HCT116 (cell line): ENCODE measurements at regions not wholly inside any gene's neighbourhood (a gene's known extent, or its start where the extent isn't known, plus 50 kb on each side); places are given as distances from the start of the nearest gene placed in this dataset.

Experiments used
- ATAC-seq: fragments of 200-7000 bp; cut with Tn5 transposase; 2 replicates; pipeline ENCODE4 v1.9.1; 2020; ENCODE audit warnings: mild to moderate bottlenecking, moderate library complexity
- BruUV-seq: library from RNA; stranded (reverse); fragments of 400-500 nt; replicated peaks from 2 replicates; lab custom pipeline; 2021; lab: Mats Ljungman, UMichigan
- CTCF ChIA-PET: fragments of 300-600 bp; sonication (Branson Sonifier 250); formaldehyde crosslinking; loops from one replicate; lab custom pipeline; 2021; ENCODE audit warnings: antibody characterized with exemption; lab: Charles Lee
- POLR2A ChIA-PET: fragments of 300-600, 350-600 bp; sonication (Branson Sonifier 250); formaldehyde crosslinking; loops from one replicate; lab custom pipeline; 2021; ENCODE audit warnings: antibody characterized with exemption; lab: Charles Lee
- RAD21 ChIA-PET, 2 experiments: fragments of 300-600 bp; sonication (Branson Sonifier 250); formaldehyde crosslinking; loops; one replicate each; lab custom pipeline; 2023; ENCODE audit warnings: low total read pairs in 2 of 2; ENCODE audit not compliant: uncharacterized antibody in 2 of 2, unreplicated experiment in 2 of 2, low non-redundant PET in 1 of 2; lab: Charles Lee
- DNase-seq: peaks from one replicate; pipeline ENCODE4 v3.0.0-alpha.2; 2010; ENCODE audit warnings: low read depth, low spot score
- H2AFZ ChIP-seq: fragments of 200-600 bp; shearing (Covaris generic), sonication (generic); 2 replicates; pipeline ENCODE4 v1.6.1; 2017; ENCODE audit warnings: low read depth, mixed run types, mixed read lengths, antibody characterized with exemption, low read length; ENCODE audit not compliant: poor library complexity, severe bottlenecking
- H3K27ac ChIP-seq: 2 replicates; pipeline ENCODE4 v1.5.1; 2012; ENCODE audit warnings: low read depth, low read length
- H3K27me3 ChIP-seq: fragments of 200-600 bp; sonication (generic); 2 replicates; pipeline ENCODE4 v1.6.1; 2016; ENCODE audit warnings: mixed run types, low read length, mixed read lengths; ENCODE audit not compliant: insufficient read depth
- H3K36me3 ChIP-seq, 2 experiments: fragments of 200-500 bp in 1 of 2; fragments of 200-600 bp in 1 of 2; sonication (Bioruptor generic) in 1 of 2; sonication (generic) in 1 of 2; 2 replicates each; pipeline versions ENCODE4 v1.5.1 to v1.6.1; 2014 to 2016; ENCODE audit warnings: low read length in 2 of 2, inconsistent platforms in 1 of 2, mixed read lengths in 1 of 2, mixed run types in 1 of 2; ENCODE audit not compliant: insufficient read depth in 2 of 2, control insufficient read depth in 1 of 2
- H3K4me1 ChIP-seq, 2 experiments: fragments of 200-600 bp in 1 of 2; sonication (generic) in 1 of 2; 2 replicates each; pipeline versions ENCODE4 v1.5.1 to v1.6.1; 2012 to 2017; ENCODE audit warnings: low read length in 2 of 2, inconsistent platforms in 1 of 2, mild to moderate bottlenecking in 1 of 2, mixed read lengths in 1 of 2, mixed run types in 1 of 2, moderate library complexity in 1 of 2; ENCODE audit not compliant: insufficient read depth in 2 of 2, control insufficient read depth in 1 of 2
- H3K4me2 ChIP-seq: fragments of 200-600 bp; sonication (generic); 2 replicates; pipeline ENCODE4 v1.6.1; 2017; ENCODE audit warnings: mixed run types, low read length, mixed read lengths
- H3K4me3 ChIP-seq, 2 experiments: fragments of 200-600 bp in 1 of 2; sonication (generic) in 1 of 2; replicated peaks in 1 of 2; 2 replicates each; pipeline ENCODE4 v1.5.1; 2011 to 2016; ENCODE audit warnings: low read length in 2 of 2, control low read depth in 1 of 2, low read depth in 1 of 2, mild to moderate bottlenecking in 1 of 2, mixed read lengths in 1 of 2, mixed run types in 1 of 2
- H3K79me2 ChIP-seq: fragments of 200-600 bp; sonication (generic); 2 replicates; pipeline ENCODE4 v1.6.1; 2017; ENCODE audit warnings: mild to moderate bottlenecking, mixed run types, low read length, moderate library complexity, mixed read lengths; ENCODE audit not compliant: insufficient read depth
- H3K9ac ChIP-seq: fragments of 200-600 bp; sonication (generic); 2 replicates; pipeline ENCODE4 v1.6.1; 2016; ENCODE audit warnings: low read length, mixed read lengths
- H3K9me2 ChIP-seq: fragments of 200-600 bp; sonication (generic), shearing (Covaris generic); 2 replicates; pipeline ENCODE4 v1.6.1; 2017; ENCODE audit warnings: mixed run types, mild to moderate bottlenecking, moderate library complexity; ENCODE audit not compliant: insufficient read depth
- H3K9me3 ChIP-seq, 2 experiments: fragments of 200-500 bp in 1 of 2; fragments of 200-600 bp in 1 of 2; sonication (Bioruptor generic) in 1 of 2; sonication (generic) in 1 of 2; 2 replicates each; pipeline ENCODE4 v1.6.1; 2014 to 2017; ENCODE audit warnings: low read length in 2 of 2, mixed read lengths in 2 of 2, inconsistent platforms in 1 of 2, low read depth in 1 of 2, mild to moderate bottlenecking in 1 of 2, mixed run types in 1 of 2, moderate library complexity in 1 of 2; ENCODE audit not compliant: control insufficient read depth in 1 of 2, insufficient read depth in 1 of 2
- H4K20me1 ChIP-seq: fragments of 200-600 bp; sonication (generic), shearing (Covaris generic); 2 replicates; pipeline ENCODE4 v1.6.1; 2017; ENCODE audit warnings: mixed run types, mild to moderate bottlenecking, moderate library complexity; ENCODE audit not compliant: insufficient read depth
- CBX3 ChIP-seq: IDR thresholded peaks from 2 replicates; pipeline ENCODE4 v1.6.1; 2012; ENCODE audit warnings: low read depth
- FOSL1 ChIP-seq: IDR thresholded peaks from 2 replicates; pipeline ENCODE4 v1.6.1; 2012; ENCODE audit warnings: low read depth
- POLR2AphosphoS5 ChIP-seq: IDR thresholded peaks from 2 replicates; pipeline ENCODE4 v1.6.1; 2011; ENCODE audit warnings: mild to moderate bottlenecking, low read depth, low read length, moderate library complexity
- SIN3A ChIP-seq: IDR thresholded peaks from 2 replicates; pipeline ENCODE4 v1.6.1; 2012; ENCODE audit warnings: low read depth
- SP1 ChIP-seq: IDR thresholded peaks from 2 replicates; pipeline ENCODE4 v1.6.1; 2012; ENCODE audit warnings: low read depth
- TCF7L2 ChIP-seq: IDR thresholded peaks from 2 replicates; pipeline ENCODE4 v1.7.0; 2011; ENCODE audit warnings: borderline replicate concordance, inconsistent platforms; ENCODE audit not compliant: insufficient read depth, insufficient read length; ENCODE audit errors: extremely low read depth
- ZFX ChIP-seq: fragments of 450-650 bp; IDR thresholded peaks from 2 replicates; pipeline ENCODE4 v1.6.1; 2017
- ZNF274 ChIP-seq: fragments of 200-500 bp; sonication (Bioruptor generic); IDR thresholded peaks from 2 replicates; pipeline ENCODE4 v1.6.1; 2014; ENCODE audit warnings: mild to moderate bottlenecking, low read depth, low read length, inconsistent platforms
- intact Hi-C: fragments of 100-400 bp; cut with micrococcal nuclease; formaldehyde crosslinking; loops from 2 replicates; pipeline ENCODE4 v1.10.0; 2022
- TF ChIP-seq, protein P1 (sequence below), 3 experiments: fragments of 200-600 bp in 1 of 3; sonication (generic) in 1 of 3; IDR thresholded peaks in 2 of 3; conservative IDR thresholded peaks in 1 of 3; 2 replicates each; pipeline ENCODE4 v1.5.1; 2012 to 2017; ENCODE audit warnings: low read depth in 2 of 3, low read length in 2 of 3, antibody characterized with exemption in 1 of 3, borderline replicate concordance in 1 of 3, control low read depth in 1 of 3, mild to moderate bottlenecking in 1 of 3, mixed read lengths in 1 of 3, mixed run types in 1 of 3, moderate library complexity in 1 of 3; ENCODE audit not compliant: insufficient read depth in 1 of 3
- TF ChIP-seq, protein P2 (sequence below): IDR thresholded peaks from 2 replicates; pipeline ENCODE4 v1.6.1; 2012

DNA sequence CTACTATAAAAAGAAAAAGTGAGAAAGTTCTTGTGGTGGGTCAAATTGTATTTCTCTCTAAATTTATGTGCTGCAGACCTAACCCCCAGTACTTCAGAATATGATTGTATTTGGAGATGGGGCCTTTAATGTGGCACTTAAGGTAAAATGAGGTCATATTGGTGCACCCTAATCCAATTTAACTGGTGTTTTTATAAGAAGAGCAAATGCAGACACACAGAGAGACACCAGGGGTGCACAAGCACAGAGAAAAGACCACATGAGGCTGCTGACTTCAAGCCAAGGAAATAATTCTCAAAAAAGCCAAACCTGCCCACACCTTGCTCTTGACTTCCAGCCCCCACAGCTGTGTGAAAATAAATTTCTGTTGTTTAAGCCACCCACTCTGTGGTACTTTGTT, 80.2 kb upstream of the HTR4 start:
- no peak for TF ChIP-seq ZFX
- no peak for TF ChIP-seq ZNF274
- TF ChIP-seq SP1 = no peak
- Histone ChIP-seq H3K36me3 (no peaks in the 10 kb centered on the region), H3K4me2 (no peak overlapping the region), H3K9ac (no peak overlapping the region), H3K9me3 (no peaks in the 10 kb centered on the region), H3K27ac (no peak overlapping the region), H3K79me2 (no peaks in the 10 kb centered on the region), H3K9me2 (no peaks in the 10 kb centered on the region), H3K27me3 (no peaks in the 10 kb centered on the region), H2AFZ (peak overlapping the region; percentile 32), H3K4me3 (no peak overlapping the region), H3K4me1 (peaks cover 0 to 9% of the 10 kb centered on the region in 2 experiments; a peak in 2 of 4 replicates), H4K20me1 (no peaks in the 10 kb centered on the region)
- RAD21 ChIA-PET = interaction anchor here (0.9 to 1.9 kb wide), 4 partner anchors 301 to 380 kb away, joined by 4 to 5 read pairs (median 4); no protein-coding TSS in a partner anchor
- no peak for DNase-seq
- BruUV-seq = no TSS peak
- POLR2A ChIA-PET = interaction anchor here (0.9 kb wide), 1 partner anchor 380 kb away, joined by 3 read pairs; no protein-coding TSS in a partner anchor
- CTCF ChIA-PET = interaction anchor here (0.9 to 7.8 kb wide), 7 partner anchors 86 to 535 kb away, joined by 3 to 198 read pairs (median 6); no protein-coding TSS in a partner anchor
- no peak for ATAC-seq
- intact Hi-C loops = loop anchor here (5.0 kb wide), 4 partner anchors 178 to 828 kb away; partner anchors contain the start of gene FBXO38

DNA sequence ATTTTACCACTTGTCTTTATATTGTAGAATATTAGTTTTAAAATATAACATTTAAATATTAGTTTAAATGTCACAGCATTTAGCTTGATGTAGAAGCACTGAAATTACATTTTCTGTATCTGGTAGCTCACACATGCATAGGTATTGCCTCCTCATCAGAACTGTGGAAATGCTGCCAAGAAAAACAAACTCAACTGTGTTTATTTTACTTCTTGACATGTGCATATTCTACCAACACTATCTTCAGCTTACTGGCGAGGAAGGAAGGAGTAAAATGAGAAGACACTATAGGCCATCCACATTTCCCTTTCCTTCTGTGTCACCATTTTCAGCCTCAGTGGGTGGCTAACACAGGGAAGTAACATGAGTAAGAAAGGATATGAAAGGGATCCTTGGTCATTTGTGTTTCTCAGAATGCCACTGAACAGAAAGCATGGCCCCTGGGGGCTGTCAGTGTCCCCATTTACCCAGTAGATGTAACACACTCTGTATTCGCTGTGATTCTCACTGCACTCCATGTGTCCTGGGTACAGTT, 81.0 kb upstream of the HTR4 start:
- no peaks in the 10 kb centered on the region for H4K20me1 ChIP-seq
- no peak for TF ChIP-seq SIN3A
- no peak for TF ChIP-seq POLR2AphosphoS5
- no peak for TF ChIP-seq FOSL1
- TF ChIP-seq, protein P1, sequence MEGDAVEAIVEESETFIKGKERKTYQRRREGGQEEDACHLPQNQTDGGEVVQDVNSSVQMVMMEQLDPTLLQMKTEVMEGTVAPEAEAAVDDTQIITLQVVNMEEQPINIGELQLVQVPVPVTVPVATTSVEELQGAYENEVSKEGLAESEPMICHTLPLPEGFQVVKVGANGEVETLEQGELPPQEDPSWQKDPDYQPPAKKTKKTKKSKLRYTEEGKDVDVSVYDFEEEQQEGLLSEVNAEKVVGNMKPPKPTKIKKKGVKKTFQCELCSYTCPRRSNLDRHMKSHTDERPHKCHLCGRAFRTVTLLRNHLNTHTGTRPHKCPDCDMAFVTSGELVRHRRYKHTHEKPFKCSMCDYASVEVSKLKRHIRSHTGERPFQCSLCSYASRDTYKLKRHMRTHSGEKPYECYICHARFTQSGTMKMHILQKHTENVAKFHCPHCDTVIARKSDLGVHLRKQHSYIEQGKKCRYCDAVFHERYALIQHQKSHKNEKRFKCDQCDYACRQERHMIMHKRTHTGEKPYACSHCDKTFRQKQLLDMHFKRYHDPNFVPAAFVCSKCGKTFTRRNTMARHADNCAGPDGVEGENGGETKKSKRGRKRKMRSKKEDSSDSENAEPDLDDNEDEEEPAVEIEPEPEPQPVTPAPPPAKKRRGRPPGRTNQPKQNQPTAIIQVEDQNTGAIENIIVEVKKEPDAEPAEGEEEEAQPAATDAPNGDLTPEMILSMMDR (IDR thresholded peaks at IDR 0.05 in 2 of 3, conservative IDR thresholded peaks at IDR 0.05 in 1 of 3; ENCODE audit: borderline replicate concordance in 1 of 3, insufficient read depth in 1 of 3, low read depth in 2 of 3, low read length in 2 of 3) = no peak
- no peak for TF ChIP-seq CBX3
- TF ChIP-seq, protein P2, sequence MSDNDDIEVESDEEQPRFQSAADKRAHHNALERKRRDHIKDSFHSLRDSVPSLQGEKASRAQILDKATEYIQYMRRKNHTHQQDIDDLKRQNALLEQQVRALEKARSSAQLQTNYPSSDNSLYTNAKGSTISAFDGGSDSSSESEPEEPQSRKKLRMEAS = no peak
- TF ChIP-seq TCF7L2 = no peak
- no peak overlapping the region for H3K27ac ChIP-seq
- no peaks in the 10 kb centered on the region for H3K79me2 ChIP-seq
- H3K4me3 ChIP-seq = no peak overlapping the region
- no peaks in the 10 kb centered on the region for H3K27me3 ChIP-seq
- no peak overlapping the region for H3K4me2 ChIP-seq
- BruUV-seq = no TSS peak
- ChIA-PET CTCF (interaction anchor here (1.6 to 7.8 kb wide), 6 partner anchors 222 to 534 kb away, joined by 3 to 198 read pairs (median 30); no protein-coding TSS in a partner anchor), POLR2A (no interaction called here), RAD21 (interaction anchor here (1.0 to 1.9 kb wide), 2 partner anchors 300 to 379 kb away, joined by 4 to 5 read pairs; no protein-coding TSS in a partner anchor)
- no peaks in the 10 kb centered on the region for H3K9me2 ChIP-seq
- DNase-seq (no peak), ATAC-seq (no peak)
- no peak overlapping the region for H2AFZ ChIP-seq
- intact Hi-C loops = no loop called here
- H3K9ac ChIP-seq = no peak overlapping the region
- H3K4me1 ChIP-seq = peaks cover 0 to 9% of the 10 kb centered on the region in 2 experiments; a peak in 2 of 4 replicates
- H3K36me3 ChIP-seq = no peaks in the 10 kb centered on the region
- H3K9me3 ChIP-seq = no peaks in the 10 kb centered on the region
